ENCODE measurements at regions not wholly inside any gene's neighbourhood (a gene's known extent, or its start where the extent isn't known, plus 50 kb on each side); places are given as distances from the start of the nearest gene placed in this dataset.

DNA sequence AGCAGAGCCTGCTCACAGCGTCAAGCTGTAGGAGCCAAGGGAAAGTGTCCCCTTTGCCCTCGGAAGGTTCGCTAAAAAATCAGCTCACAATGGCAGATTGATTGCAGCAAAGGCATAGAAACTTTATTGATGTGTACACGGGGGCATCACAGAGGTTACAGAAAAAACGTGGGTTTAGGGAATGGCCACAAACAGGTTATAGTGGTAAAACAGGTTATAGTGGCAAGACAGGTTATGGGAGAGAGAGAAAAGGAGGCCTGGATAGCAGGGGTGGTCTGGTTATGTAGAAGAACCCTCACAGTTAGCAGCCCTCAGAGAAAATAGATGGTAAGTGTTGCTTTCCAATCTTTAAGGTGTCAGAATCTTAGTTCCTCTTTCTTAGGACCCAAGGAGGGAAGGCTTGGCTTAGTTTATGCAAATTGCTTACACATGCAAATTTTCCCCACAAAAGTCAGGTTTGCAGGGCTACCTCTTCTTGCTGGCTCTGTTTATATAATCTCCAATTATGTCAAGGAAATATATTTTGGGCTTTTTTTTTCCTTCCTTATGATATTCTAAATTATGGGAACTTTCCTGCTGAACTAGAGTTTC is 113.7 kb downstream of the BMP15 start:
- H3K27me3 Mint-ChIP-seq (ENCODE audit: unreplicated experiment), result peaks cover 1% of the 10 kb centered on the region
- no peaks in the 10 kb centered on the region for H3K4me1 Mint-ChIP-seq (ENCODE audit: unreplicated experiment)
- TF ChIP-seq, protein P1, sequence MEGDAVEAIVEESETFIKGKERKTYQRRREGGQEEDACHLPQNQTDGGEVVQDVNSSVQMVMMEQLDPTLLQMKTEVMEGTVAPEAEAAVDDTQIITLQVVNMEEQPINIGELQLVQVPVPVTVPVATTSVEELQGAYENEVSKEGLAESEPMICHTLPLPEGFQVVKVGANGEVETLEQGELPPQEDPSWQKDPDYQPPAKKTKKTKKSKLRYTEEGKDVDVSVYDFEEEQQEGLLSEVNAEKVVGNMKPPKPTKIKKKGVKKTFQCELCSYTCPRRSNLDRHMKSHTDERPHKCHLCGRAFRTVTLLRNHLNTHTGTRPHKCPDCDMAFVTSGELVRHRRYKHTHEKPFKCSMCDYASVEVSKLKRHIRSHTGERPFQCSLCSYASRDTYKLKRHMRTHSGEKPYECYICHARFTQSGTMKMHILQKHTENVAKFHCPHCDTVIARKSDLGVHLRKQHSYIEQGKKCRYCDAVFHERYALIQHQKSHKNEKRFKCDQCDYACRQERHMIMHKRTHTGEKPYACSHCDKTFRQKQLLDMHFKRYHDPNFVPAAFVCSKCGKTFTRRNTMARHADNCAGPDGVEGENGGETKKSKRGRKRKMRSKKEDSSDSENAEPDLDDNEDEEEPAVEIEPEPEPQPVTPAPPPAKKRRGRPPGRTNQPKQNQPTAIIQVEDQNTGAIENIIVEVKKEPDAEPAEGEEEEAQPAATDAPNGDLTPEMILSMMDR (IDR thresholded peaks at IDR 0.05; ENCODE audit: unreplicated experiment), result no peak
- no peak overlapping the region for H3K4me3 Mint-ChIP-seq (ENCODE audit: unreplicated experiment)
- no peak overlapping the region for H3K27ac Mint-ChIP-seq (ENCODE audit: unreplicated experiment)
- no peaks in the 10 kb centered on the region for H3K36me3 Mint-ChIP-seq (ENCODE audit: low read depth, unreplicated experiment)
- H3K9me3 Mint-ChIP-seq (ENCODE audit: unreplicated experiment), result no peaks in the 10 kb centered on the region
- no peak for DNase-seq (ENCODE audit: low spot score)

DNA sequence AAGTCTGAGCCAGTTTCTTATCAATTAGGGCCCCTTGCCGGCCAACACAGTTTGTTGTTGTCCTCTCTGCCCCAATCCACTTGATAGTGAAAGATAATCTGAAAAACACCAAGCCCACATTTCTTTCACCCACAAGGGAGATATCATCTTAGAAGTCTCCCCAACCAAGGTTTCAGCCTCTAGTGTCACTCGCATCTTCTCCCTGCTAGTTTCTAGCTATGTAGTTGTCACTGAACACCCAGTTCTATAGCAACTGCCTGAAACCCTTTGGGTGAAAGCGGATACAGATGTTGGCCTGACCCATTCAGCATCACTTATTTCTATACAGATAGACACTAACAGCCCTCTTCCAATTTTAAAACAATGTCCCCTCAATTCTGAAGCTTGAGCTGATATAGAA is 116.3 kb downstream of the BMP15 start:
- H3K4me1 Mint-ChIP-seq (ENCODE audit: unreplicated experiment), result no peaks in the 10 kb centered on the region

DNA sequence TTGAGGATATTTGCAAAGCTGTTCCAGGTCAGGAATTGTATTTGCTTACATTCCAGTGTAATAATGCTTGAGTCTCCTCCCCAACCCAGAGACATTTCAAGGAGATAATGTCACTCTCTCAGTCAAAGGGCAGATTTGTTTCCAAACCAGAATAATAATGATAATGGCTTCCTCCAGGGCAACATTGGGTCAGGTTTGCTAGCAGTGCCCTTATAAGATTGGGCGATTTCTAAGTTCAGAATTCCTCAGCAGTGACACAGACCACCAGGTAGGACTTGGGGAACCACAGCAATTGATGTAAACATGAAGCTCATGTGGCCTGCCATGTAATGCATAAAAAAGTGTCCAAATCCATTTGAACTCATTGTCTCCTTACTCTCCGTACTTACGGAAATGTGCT is 125.2 kb downstream of the BMP15 start:
- DNase-seq (ENCODE audit: low spot score), result no peak
- TF ChIP-seq, protein P1 (IDR thresholded peaks at IDR 0.05; ENCODE audit: unreplicated experiment), result no peak
- H3K9me3 Mint-ChIP-seq (ENCODE audit: unreplicated experiment), result no peaks in the 10 kb centered on the region
- H3K27ac Mint-ChIP-seq (ENCODE audit: unreplicated experiment), result no peak overlapping the region
- H3K4me1 Mint-ChIP-seq (ENCODE audit: unreplicated experiment), result no peaks in the 10 kb centered on the region
- no peaks in the 10 kb centered on the region for H3K27me3 Mint-ChIP-seq (ENCODE audit: unreplicated experiment)
- H3K36me3 Mint-ChIP-seq (ENCODE audit: low read depth, unreplicated experiment), result no peaks in the 10 kb centered on the region
- no peak overlapping the region for H3K4me3 Mint-ChIP-seq (ENCODE audit: unreplicated experiment)

More for the DNA sequence above, 116.3 kb downstream of the BMP15 start:
- Mint-ChIP-seq H3K27ac (ENCODE audit: unreplicated experiment) (no peak overlapping the region), H3K4me3 (ENCODE audit: unreplicated experiment) (no peak overlapping the region), H3K27me3 (ENCODE audit: unreplicated experiment) (peaks cover 1% of the 10 kb centered on the region), H3K9me3 (ENCODE audit: unreplicated experiment) (no peaks in the 10 kb centered on the region), H3K36me3 (ENCODE audit: low read depth, unreplicated experiment) (no peaks in the 10 kb centered on the region)
- TF ChIP-seq, protein P1 (IDR thresholded peaks at IDR 0.05; ENCODE audit: unreplicated experiment), result no peak
- no peak for DNase-seq (ENCODE audit: low spot score)

DNA sequence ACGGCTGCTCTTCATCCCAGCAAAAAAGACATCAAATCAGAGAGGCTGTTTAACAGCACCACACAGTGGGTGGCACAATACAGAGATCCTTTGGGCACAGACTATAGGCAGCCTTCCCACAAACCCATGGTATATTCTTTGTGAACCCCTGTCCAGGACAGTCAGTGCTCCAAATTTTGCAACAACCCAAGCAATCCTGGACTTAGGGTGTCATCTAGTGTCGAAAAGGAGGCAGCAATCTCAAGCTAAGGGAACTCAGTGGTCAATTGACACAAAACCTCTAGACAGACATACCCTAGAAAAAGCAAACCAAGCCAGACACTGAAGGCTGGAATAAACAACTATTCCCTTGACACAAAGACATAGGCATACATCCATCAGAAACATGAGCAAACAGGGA is 137.4 kb downstream of the BMP15 start:
- no peaks in the 10 kb centered on the region for H3K9me3 Mint-ChIP-seq (ENCODE audit: unreplicated experiment)
- no peaks in the 10 kb centered on the region for H3K36me3 Mint-ChIP-seq (ENCODE audit: low read depth, unreplicated experiment)
- no peaks in the 10 kb centered on the region for H3K27me3 Mint-ChIP-seq (ENCODE audit: unreplicated experiment)
- TF ChIP-seq, protein P1 (IDR thresholded peaks at IDR 0.05; ENCODE audit: unreplicated experiment), result no peak
- no peak for DNase-seq (ENCODE audit: low spot score)
- no peak overlapping the region for H3K4me3 Mint-ChIP-seq (ENCODE audit: unreplicated experiment)
- no peaks in the 10 kb centered on the region for H3K4me1 Mint-ChIP-seq (ENCODE audit: unreplicated experiment)
- H3K27ac Mint-ChIP-seq (ENCODE audit: unreplicated experiment), result no peak overlapping the region

DNA sequence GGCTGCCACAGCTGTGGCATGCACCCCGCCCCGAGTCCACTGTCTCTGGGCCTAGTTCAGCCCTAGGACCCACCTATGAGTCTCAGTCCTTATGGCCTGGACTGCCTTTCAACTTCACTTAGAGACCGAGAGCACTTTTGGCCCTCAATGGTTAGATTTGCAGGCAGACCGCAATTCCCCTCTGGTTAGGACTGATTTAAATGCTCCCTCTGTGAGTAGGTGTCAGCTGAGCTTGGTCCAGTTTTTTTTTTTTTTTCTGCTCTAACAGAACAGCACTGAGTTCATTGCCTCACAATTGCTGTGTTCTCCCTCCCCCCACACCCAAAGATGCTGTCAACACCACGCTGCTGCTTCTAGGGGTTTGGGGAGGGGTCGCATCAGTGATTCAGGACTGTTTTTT is 143.2 kb downstream of the BMP15 start:
- H3K4me3 Mint-ChIP-seq (ENCODE audit: unreplicated experiment), result no peak overlapping the region
- TF ChIP-seq, protein P1 (IDR thresholded peaks at IDR 0.05; ENCODE audit: unreplicated experiment), result no peak
- H3K36me3 Mint-ChIP-seq (ENCODE audit: low read depth, unreplicated experiment), result no peaks in the 10 kb centered on the region
- no peak overlapping the region for H3K27ac Mint-ChIP-seq (ENCODE audit: unreplicated experiment)
- H3K9me3 Mint-ChIP-seq (ENCODE audit: unreplicated experiment), result no peaks in the 10 kb centered on the region
- H3K27me3 Mint-ChIP-seq (ENCODE audit: unreplicated experiment), result no peaks in the 10 kb centered on the region
- no peak for DNase-seq (ENCODE audit: low spot score)
- H3K4me1 Mint-ChIP-seq (ENCODE audit: unreplicated experiment), result no peaks in the 10 kb centered on the region

Data from endothelial cell (in vitro differentiated cells).